Embryonic facial prominence (tissue), 1 donor: ENCODE measurements at regions not wholly inside any gene's neighbourhood (a gene's known extent, or its start where the extent isn't known, plus 50 kb on each side); places are given as distances from the start of the nearest gene placed in this dataset.

Experiments
- DNase-seq: peaks from one replicate; pipeline ENCODE4 v3.0.0-alpha.2; 2016; ENCODE audit errors: extremely low spot score

DNA sequence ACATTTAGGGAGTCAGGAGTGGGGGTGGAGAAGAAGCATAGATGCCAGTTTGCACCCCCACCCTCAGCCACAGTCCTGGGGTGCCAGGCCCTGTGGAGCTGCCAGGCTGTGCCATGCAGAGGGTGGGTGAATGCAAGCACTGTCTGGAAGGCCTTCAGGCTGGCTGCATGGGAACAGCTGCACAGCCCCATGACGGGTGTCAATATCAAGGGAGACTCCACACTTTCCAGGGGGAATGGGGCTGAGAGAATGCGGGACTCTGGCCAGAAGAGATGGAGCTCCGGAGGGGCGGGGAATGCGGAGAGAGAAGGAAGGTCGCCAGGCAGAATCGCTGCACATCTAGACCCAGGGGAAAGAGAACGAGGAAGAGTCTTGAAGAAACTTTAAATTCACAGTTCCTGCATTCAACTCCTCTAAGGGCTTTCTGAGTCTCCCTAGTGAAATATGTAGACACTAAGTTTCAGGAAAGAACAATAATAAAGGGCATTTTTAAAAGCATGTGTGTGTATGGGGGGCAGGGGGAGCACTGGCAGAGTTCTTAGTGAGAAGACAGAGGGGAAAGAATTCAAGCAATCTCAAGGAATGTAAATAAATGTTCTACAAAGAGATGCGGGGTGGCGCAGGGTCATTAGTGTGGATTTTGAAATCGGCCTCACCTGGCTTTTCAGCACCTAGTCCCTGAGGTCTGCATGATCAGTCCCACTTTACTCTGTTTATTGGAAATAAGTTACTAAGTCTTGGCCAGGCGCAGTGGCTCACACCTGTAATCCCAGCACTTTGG lies 59.1 kb downstream of the BOD1 start:
- no peak for DNase-seq

- no peak for DNase-seq
Observed at GRCh38 chr5:173556142-173557028, 60.1 kb downstream of the BOD1 start.

DNA sequence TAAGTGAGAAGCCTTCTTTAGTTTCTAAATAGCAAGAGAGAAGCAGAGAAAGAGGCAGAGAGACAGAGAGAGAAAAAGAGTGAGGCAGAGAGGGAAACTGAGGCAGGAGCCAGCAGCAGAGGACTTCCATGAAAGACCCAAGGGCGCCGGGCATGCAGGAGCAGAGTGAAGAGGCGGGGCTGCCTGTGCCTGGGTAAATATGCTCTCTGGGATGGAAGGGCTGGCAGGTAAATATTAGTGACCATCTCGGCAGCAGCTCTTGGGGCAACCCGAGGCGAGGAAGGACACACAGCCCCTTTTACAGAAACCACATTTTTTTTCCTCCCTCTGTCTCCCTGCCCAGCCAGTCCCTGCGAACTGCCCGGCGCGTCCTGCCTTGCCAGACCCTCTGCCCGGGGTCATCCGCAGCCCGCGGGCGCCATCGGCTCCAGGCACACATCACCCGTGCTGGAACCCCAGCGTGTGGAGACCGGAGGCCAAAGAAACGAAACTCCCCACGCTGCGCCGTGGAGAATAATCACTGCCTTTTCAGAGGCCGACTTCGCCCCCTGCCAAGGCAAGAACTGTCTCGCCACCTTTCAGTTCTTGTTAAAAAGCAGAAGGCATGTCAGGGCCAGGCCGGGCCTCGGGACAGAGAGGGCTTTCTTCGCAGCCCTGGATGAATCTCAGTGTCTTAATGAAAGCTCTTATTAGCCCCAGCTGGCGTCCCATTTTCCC lies 61.3 kb downstream of the BOD1 start:
- DNase-seq, result no peak

DNA sequence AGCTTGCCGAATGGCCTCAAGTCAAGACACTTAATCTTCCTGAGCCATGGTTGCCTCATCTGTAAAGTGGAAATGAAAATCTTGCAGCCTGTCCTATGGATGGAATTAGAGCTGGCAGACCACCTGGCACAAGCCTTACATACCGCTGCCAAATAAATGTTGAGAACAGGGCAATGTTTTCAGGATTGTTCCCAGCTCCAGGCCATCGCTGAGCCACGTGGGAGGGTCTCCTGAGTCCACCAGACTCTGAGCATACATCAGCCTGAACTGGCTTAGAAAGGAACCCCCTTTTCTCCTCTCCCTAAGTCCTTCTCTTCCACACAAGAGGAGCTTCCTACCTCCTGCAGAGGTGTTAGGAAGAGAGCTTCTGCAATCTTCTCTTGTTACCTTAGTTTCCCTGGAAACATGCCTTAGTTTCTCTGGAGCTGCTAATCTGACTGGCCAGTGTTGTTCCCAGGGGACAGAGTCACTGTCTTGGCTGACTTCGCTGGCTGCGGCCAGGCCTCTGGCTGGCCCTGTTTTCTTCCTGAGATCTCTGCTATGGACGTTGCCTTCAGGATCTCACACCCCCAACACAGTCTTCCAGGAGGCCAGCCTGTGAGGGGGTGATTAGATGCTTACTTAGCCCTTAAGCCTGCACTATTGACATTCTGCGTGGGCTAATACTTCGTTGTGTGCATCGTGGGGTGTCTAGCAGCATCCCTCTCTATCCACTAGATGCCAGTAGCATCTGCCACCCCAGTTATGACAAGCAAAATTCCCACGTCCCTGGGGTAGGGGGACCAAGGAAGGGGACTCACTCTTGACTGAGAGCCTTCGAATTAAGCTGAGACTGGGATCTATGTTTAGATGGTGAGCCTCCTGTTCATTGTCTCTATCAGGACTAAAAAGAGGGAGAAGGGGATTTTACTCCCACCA lies 62.2 kb downstream of the BOD1 start:
- no peak for DNase-seq

DNA sequence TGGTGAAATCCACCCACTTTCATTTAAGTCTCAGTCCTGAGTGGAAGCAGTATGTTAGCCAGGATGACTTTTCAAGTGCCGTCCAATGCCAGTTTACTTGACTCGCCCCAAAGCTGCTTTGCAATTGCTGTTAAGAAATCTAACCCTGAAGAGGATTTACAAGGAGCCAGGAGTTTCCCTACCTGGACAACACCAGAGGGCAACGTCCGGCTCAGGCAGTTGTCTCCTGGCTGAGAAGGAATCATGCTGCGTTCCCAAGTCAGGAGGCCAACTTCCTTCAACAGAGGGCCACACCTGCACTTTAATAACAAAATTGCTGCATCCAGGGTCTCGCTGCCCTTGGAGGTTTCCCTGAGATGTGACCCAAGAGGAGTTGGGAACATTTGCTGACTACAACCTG lies 65.8 kb downstream of the BOD1 start:
- no peak for DNase-seq

DNA sequence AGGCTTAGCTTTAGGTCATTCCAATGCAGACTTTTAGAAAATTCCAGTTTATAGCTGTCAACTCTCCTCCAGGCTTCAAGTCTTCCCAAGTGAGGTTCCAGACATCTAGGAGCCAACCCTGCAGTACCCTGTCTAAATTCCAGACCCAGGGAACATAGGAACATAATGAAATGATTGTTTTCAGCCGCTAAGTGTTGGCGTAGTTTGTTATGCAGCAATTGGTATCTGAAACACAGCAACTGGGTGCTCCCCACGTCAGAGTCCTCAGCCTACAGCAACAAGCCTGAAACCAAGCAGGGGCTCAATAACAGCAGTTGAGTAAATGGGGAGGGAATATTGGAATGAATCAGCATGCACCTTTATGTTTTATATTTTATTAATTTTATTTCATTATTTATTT lies 66.8 kb downstream of the BOD1 start:
- DNase-seq, result no peak

GRCh38 chr5:173547579-173547978 lies 68.9 kb downstream of the BOD1 start:
- no peak for DNase-seq

GRCh38 chr5:173542964-173543363 lies 73.5 kb downstream of the BOD1 start:
- DNase-seq, result no peak

DNA sequence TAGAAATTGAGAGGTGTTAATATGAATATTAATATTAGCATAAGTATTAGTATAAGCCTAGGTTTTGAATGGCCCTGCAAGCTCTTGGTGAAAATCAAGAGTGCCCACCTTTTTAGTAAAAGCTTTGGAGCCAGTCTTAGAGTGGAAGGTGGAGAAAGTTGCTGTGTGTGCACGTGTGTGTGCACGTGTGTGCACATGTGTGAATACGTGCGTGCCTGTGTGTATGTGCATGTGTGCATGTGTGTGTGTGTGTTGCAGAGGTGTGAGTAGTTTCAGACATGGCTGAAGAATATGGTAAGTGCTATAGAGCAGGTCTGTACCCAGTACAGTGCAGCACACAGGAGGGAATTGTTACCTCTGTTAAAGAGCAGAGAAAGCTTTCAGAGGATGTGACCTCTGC lies 74.3 kb downstream of the BOD1 start:
- DNase-seq, result no peak

- no peak for DNase-seq
Observed at GRCh38 chr5:173538654-173539053, 77.8 kb downstream of the BOD1 start.

- no peak for DNase-seq
Observed at GRCh38 chr5:173538018-173538417, 78.4 kb downstream of the BOD1 start.

GRCh38 chr5:173537228-173537627 lies 79.2 kb downstream of the BOD1 start:
- DNase-seq, result no peak

DNA sequence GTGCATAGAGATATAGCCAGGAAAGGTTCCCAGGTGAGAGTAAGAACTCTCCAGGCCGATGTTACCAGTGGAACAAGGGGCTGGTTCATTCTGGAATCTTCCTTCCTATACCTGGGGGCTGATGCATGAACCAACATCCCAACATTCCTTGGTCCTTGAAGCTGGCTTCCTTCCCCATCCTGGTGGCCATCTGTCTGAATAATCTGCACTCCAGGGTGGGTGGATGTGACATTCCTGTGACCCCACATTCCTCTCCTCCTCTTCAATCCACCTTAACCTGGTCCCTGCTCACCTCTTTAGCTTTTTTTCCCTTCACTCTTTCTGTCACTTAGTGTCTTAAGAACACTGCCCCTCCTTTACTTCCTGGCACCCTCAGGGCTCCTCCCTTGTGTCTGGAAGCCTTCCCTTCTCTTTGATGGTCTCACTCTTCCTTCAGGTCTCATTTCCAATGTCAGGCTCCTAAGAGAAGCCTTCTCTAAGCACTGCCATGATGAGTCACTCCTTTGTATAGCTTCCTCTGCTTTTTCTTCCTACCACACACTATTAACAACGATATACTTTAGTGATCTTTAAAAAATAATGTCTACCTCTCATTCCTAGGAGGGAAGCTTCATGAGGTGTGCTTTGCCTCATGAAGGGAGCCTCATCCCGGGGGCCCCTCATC lies 80.3 kb downstream of the BOD1 start:
- no peak for DNase-seq

- DNase-seq, result no peak
Observed at GRCh38 chr5:173535166-173535975, 81.1 kb downstream of the BOD1 start.

- DNase-seq, result no peak
Observed at GRCh38 chr5:173534664-173535063, 81.8 kb downstream of the BOD1 start.

GRCh38 chr5:173534031-173534430 lies 82.4 kb downstream of the BOD1 start:
- DNase-seq, result no peak

- DNase-seq, result no peak
Observed at GRCh38 chr5:173532689-173533250, 83.7 kb downstream of the BOD1 start.

GRCh38 chr5:173531863-173532262 lies 84.6 kb downstream of the BOD1 start:
- no peak for DNase-seq

DNA sequence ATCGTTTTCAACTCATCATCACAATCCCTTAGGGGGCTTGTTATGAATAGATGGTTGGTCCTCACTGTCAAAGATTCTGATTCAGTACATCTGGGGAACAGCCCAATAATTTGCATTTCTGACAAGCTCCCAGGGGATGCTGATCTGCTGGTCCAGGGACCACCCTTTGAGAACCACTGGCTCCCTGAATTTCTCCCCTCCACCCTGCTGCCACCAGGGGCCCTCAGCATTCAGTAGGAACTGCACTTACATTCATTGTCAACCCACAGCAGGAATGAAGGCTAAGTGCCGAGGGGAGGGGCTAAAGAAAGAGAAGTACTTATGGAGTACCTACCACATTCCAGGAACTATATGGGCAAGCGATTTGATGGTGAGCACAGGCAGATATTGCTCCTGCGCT lies 85.9 kb downstream of the BOD1 start:
- DNase-seq, result no peak

- DNase-seq, result no peak
Observed at GRCh38 chr5:173529861-173530260, 86.6 kb downstream of the BOD1 start.
